Central memory CD4-positive, alpha-beta T cell (primary cell): ENCODE measurements at regions not wholly inside any gene's neighbourhood (a gene's known extent, or its start where the extent isn't known, plus 50 kb on each side); places are given as distances from the start of the nearest gene placed in this dataset.

Experiments used
- DNase-seq: peaks from one replicate; pipeline ENCODE4 v3.0.0; 2022

DNA sequence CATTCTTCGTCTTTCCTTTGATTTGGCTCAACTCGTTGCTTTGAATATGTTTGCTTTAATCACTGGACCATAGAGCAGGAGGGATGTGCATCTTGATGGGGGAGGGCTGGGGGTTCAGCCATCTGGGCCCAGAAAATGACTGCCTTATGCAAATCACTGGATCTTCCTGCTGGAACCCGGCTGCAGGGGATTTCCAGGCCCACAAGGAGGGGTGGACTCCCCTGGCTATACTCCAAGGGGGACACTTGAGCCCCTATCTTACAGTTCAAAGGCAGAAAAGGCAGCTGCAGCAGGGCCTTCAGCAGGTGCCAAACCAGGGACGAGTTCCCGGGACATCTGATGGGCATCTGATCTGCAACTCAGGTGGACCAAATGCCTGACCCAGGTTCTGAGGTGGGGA is 122.5 kb downstream of the DICER1 start:
- DNase-seq = no peak

DNA sequence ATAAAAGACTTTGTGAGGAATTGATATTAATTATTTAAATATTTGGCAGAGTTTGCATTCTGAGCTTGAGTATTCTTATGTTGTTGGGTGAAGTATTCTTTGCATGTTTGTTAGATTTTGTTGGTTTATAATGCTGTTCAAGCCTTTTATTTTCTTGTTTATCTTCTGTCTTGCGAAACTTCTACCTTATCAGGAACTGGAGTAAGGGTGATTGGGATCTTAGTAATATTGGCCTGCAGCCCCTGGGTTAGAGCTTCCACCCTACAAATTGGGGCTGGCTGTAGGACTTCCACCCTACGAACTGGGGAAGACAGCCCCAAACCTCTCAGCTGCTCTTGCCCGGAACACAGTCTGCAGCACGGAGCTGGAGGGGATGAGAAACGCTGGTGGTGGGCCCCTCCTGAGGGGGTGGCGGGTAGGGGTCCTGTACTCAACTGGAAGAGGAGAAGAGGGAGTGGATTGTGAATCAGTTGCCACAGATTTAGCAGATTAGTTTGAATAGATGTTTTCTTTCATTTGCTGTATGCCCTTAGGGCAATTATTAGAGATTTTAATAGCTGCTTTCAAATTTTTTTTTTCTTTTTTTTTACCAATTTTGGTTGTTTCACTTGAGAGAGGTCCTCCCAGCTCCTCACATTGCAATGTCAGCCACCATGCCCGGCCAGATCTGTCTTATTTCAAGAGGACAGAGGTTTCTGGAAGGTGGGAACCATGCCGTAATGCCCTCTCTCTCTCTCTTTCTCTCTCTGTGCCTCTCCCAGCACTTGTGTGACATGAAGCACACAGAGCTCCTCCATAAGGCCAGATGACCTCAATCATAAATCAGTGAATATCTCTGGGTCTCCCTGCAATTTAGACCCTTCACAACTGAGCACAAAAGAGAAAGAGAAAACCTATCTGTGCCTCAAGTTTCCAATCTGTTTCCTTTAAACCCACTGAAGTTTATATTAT is 123.4 kb downstream of the DICER1 start:
- no peak for DNase-seq

DNA sequence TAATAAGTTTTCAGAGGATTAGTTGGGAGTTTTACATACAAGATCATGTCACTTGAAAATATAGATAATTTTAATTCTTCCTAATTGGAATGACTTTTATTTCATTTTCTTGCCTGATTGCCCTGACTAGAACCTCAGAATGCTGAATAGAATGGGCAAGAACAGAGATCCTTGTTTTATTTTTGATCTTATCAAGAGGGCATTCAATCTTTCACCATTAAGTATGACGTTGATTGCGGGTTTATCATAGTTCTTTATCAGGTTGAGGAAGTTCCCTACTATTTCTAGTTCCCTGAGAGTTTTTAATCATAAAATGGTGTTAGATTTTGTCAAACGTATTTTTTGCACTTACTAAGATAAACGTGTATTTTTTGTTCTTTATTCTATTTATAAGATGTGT is 124.3 kb downstream of the DICER1 start:
- DNase-seq = no peak

DNA sequence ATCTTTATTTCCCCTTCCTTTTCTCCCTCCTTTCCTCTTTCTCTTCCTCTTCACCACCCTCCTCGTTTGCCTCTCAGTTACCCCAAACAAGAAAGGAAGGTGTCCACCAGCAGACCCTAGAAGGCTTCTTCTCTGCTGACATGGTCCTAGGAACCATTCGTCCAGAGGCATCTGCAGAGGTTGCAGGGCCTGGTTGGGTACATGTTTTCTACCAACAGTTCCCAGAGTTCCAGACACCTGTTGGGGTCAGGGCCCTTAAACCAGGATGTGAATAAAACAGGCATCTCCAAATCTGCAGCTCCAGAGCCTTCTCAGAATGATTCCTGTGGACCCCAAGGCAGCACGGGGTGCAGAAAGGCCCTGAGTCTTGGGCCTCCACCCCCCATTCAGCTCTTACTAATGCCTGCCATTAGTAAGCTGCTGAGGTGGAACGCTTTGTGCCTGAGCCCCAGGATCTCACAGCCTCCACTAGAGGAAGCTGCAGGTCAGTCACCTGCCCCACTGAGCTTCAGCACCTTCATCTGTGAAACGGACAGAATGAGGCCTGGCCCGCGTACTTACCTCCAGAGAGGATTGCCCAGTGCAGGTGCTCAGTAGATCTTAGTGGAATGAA is 130.4 kb downstream of the DICER1 start:
- no peak for DNase-seq

DNA sequence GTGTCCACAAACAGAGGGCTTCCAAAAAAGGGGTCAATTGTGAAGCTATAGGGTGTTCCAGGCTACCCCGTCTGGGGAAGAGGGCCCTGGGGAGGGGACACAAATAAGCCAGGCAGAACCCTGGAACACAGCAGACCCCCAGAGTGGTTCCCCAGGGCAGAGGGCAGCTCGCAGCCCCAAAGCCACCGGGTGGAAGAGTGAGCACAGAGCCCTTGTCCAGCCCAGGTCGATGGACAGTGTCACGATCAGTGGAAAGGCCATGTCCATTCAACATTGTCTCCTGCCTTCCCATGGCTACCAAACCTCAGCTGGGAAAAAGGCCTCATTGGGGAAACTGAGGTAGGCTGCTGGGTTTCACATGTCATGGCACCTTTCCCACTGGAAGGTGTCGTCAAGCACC is 131.4 kb downstream of the DICER1 start:
- no peak for DNase-seq

DNA sequence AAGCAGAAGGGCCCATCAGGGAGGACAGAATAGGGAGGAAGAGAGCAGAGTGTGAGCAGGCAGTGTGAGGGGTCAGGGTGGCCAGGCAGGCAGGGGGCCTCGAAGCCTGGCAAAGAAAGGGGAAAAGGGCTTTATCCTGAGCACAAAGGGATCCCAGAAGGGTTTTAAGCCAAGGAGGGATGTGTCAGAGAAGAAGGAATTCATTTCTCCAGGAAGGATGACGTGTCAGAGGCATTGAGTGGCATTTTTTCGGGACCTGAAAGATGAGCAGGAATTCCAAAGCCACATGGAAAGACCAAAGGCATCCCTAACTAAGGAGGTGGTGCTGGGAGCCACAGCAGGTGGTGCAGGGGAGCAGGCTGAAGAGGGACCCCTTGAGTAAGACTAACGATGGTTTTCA is 132.1 kb downstream of the DICER1 start:
- DNase-seq = no peak

DNA sequence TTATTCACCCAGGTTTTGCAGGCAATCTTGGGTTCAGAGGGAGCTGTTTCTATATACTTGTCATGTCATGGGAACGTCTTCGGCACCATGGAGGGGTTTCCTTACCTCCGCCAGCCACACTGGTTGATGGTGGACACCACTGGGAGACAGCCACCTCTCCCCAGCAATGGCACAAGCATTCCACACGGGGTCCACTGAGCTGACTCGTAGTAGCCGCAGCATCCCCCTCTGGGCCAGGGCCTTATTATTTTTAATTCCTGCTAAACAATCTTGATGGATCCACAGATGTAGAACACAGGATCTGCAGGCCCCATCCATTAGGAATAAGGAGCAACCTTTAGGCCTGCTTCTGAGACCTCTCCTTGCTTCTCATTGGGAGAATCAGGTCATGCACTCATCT is 132.9 kb downstream of the DICER1 start:
- DNase-seq = no peak

DNA sequence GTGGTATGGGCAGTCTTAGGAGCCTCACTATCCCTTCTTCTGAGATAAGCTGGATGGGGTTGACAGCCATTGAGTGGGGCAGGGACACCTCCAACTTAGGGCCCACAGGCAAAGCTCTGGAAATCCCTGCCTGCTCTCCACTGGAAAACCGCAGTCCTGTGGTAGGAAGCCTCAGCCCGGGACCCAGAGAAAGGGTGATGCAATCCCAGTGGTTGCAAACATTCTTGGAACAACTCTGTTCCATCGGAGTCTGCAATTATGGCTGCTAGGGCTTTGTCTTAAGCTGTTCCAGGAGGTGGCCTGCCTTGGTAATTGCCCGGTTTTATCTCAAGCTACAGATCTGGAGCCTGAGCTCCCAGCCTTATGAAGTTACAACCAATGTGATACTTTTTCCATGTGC is 133.4 kb downstream of the DICER1 start:
- DNase-seq = no peak

DNA sequence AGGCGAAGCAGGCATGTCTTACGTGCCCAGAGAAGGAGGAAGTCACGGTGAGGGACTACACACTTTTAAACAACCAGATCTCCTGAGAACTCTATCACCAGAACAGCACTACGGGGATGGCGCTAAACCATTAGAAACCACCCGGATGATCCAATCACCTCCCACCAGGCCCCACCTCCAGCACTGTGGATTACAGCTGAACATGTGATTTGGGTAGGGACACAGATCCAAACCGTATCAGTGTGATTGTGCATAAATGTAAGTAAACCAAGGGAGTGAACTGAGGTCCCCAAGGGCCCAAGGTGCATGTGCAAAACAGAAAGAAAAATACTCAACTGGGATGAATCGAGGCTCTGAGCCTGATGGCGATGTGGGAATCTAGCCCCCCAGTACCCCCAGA is 134.2 kb downstream of the DICER1 start:
- DNase-seq = no peak

DNA sequence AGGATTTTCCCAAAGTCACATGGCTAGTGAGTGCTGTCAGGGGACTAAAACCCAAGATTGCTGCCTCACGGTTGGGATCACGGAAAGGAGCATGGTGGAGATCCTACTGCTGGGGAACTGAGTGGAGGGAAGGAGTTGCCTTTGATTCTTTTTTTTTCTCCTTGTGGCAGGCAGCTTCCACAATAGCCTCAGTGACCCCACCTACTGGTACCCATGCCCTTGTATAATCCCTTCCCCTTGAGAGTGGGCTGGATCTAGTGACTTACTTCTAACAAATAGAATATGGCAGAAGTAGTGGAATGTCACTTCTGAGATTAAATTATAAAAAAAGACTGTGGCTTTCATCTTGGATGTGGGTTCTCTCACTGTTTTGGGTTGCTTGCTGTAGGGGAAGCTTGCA is 135.7 kb downstream of the DICER1 start:
- DNase-seq = no peak

DNA sequence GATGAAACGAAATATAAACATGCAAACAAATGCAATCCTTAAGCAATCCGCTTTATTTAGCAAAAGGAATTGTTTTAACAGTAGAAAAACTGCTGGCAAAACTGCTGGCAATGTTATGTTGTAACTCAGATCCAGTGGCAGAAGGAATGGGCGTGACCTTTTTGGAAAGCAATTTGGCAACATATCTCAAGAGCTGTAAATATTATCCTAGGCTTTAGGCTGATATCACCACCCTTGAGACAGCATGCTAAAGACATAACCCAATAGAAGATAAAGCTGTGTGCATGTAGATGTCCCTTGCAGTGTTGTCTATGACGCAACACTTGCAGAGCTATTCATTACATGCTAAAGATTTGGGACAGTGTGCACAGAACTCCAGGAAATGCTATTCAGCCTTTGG is 138.5 kb downstream of the DICER1 start:
- DNase-seq = no peak

DNA sequence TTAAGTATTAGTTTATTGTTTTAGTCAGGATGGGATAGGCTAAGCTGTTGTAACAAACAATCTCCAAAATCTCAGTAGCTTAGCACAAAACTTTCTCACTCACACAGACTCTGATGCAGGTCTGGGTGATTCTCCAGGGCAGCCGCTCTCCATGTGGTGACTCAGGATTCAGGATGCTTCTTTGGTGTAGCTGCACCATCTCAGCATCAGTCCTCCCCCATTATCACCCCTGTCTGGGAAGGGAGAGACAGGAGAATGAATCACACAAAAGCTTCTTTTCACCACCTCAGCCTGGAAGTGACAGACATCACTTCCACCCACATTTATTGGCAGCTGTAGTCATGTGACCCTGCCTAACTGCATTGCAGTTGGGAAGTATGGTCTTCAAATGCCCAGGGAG is 142.3 kb downstream of the DICER1 start:
- no peak for DNase-seq

DNA sequence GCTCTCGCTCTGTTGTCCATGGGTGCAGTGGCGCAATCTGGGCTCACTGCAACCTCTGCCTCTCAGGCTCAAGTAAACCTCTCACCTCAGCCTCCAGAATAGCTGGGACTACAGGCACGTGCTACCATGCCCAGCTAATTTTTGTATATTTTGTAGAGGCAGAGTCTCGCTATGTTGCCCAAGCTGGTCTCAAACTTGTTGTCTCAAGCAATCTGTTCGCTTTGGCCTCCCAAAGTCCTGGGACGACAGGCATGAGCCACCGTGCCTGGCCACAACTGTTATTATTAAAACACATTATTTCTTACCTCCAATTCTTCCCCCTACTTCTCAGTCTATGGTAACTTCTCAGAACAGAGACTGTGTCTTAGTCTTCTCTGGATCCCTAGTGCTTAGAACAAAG is 143.3 kb downstream of the DICER1 start:
- DNase-seq = no peak

DNA sequence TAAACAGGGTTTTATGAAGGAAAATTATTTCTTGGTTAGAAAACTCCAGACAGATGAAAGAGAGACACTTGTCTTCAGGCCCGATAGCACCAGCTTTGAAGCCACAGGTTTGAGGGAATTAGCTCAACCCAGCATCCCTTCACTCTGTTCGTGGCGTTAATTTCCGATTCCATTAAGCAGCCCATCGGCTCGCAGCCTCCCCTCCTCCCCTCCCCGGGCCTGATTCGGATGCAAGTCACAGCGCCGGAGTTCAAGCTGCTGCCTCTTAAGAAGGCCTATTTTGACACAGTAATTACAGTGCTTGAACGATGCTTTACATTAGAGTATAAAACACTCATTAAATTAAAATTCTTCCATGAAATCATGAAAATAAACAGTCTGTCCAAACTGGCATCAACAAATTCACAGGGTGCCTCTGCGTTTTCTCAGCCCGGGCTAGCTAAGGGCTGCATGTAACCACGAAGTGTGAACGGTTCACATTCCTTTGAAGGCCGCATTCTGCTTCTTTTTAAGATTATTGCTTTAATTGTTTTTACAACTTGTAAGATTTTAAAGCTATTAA is 145.8 kb downstream of the DICER1 start:
- no peak for DNase-seq

DNA sequence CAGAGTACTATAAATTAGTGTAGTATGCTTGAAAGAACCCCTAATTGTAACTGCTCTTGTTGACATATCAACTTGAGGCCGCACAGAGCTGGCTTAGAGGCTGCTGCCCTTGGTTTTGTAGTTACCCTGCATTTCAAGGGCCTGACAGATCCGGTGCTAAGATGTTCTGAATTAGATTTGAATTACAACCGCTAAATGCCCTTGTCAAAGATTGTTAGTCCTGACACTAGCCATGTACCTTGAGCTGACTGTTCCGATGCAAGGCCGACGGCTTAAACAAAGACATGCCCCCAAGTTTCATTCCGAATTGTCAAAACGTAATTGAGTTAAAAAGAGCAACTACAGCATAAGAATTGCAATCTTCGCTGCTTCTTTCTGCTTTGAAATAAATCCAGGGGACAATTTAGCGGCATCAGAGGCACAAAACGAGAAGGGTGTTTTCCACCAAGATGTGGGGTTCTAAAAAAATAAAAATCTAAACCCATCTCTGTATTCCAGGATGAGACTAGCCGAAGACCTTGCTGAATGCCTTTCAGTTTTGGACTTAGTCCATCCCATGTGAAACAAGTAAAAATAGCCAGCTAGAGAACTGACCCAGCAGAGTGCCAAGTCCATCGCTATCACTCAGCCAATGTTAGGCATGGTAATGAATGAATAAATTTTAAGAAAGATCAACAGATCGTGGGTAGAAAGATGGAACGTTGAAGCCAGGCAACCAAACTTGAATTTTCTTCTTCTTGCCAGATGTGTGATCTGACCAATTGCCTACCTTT is 148.7 kb downstream of the DICER1 start:
- DNase-seq = no peak

DNA sequence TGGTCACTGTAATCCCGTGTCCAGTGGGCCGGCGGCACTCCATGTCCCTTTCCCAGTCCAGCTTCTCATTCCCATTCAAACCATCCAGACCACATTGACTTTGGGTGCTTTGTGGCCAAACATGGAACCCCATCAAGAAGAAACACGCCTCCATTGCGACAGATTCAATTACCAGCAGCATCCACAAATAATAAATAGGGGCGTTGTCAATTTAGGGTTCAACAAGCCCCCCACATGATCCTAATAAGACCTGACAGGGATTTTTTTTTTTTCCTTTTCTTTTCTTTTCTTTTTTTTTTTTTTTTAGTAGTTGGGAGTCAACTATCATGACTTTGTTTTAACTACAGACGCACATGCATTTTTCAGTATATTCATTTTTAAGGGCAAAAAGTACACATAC is 149.4 kb downstream of the DICER1 start:
- no peak for DNase-seq

DNA sequence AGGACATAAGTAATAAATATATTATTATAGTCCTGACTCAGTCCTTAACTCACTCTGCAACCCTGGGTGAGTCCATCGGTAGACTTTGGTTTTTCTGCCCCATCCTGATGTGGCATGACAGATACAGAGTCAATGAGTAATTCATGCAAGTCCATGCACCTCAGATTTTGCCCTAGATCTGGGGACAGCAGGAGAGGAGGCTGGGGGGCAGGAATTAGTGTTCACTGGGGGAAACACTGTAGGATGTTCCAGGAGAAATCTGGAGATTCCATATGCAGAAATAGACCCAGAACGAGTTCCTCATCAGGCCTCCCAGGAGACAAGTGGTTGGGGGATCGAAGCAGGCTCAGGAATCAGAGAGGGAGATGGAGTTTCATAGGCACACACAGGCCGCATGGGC is 150.8 kb downstream of the DICER1 start:
- no peak for DNase-seq

DNA sequence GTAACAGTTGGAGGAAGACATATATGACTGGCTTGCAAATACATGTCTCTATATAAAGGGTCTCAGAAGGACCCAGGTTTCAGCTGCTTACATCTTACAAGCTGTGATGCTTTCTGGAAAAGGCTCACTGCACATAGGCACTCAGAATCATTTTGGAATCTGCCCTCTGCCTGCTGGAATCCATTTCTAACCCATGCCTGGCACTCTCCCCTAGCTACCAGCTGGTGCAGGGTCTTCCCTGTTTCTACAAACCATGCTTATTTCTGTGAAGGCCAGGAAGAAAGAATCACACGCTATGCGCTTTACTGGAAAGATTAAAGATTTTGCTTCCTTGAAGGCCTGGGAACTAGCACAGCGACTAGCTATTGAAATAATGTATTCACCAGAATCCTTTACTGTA is 151.3 kb downstream of the DICER1 start:
- no peak for DNase-seq

DNA sequence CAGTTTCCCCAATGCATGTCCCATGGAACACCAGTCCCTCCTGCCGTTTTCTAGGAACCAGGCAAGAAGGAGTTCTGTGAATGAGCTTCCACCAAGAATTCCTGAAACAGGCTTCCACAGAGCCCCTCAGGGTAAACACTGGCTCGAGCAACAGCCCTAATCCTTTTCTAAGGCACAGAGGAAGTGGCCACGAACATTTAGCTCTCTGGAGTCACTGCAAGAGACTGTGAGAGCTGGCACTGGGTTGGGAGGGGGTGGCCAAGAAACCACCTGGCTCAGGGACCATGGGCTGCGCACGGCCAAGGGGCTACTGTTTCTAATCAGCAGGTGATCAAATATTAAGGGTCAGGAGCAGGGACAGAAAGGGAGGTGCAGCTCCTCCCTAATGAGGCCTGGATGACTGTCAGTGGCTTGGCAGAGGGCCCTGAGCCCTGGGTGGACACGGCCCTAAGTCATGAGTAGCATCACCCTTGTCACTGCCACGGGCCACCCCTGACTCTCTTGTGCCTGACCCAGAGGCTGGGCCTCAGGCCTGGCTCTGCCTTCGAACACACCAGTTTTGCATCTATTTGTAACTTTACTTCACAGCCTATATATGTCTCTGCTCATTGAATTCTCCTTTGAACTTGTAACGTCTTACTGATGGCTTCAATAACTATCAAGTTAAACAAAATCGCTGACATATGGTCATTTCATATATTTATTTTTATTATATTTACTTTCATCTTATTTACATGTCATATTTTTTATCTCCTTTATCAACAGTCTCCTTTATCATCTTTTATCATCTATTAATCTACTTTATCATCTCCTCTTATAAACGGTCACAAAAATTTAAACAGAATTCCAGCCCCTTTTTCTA is 154.0 kb downstream of the DICER1 start:
- no peak for DNase-seq

DNA sequence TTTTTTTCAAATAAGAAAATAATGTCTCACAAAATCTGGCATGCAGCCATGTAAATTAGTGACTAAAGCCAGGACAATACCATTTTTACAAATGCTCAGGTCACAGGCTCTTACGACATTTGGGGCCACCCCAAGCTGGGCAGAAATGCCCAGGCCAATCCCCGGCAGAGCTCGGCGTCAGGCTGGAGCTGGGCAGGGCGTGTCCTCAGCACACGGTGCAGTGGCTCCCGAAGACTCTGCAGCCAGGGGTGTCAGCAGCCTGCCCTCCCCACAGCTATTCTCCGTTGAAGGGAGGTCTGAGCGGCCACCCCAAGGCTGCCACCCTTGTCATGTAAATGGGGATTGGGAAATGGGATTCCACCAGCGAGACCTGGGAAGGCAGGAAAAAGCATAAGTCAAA is 158.6 kb downstream of the DICER1 start:
- no peak for DNase-seq

DNA sequence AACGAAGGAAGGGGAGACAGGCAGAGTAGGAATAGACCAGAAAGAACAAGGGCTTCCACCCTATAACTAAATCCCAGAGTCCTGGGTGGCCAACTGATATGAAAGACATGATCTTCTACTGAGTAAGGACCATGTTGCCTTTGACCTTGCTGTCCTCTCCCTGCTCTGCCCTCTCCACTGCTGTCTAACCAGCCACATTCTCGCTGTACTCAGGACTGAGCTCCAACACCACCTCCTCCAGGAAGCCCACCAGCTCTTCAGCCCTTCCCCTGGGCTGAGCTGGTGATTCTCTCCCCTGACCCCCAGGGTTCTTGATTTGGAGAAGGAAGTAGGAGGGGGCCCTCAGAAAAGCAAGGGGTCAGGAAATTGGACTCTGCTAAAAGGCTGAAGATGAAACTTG is 159.2 kb downstream of the DICER1 start:
- DNase-seq = no peak

DNA sequence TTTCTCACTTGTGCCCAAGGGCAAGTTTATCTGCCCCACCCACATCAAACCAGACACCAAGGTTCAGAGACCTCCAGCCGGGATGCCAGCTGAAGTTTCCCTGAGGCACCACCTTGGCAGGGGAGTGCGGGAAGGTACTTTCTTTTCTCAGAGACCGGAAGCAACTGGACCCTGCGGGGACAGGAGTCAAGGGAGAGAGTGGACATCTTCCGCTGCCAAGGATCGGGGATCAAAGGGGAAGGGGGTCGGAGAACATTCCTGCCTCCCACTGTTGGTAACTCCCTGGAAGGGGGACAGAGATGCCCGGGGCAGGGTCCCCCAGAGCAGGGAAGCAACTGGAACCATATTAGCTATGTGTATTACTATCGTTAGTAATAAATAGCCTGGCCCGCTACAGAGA is 161.8 kb downstream of the DICER1 start:
- DNase-seq = no peak
